ENCODE measurements at regions not wholly inside any gene's neighbourhood (a gene's known extent, or its start where the extent isn't known, plus 50 kb on each side); places are given as distances from the start of the nearest gene placed in this dataset.

DNA sequence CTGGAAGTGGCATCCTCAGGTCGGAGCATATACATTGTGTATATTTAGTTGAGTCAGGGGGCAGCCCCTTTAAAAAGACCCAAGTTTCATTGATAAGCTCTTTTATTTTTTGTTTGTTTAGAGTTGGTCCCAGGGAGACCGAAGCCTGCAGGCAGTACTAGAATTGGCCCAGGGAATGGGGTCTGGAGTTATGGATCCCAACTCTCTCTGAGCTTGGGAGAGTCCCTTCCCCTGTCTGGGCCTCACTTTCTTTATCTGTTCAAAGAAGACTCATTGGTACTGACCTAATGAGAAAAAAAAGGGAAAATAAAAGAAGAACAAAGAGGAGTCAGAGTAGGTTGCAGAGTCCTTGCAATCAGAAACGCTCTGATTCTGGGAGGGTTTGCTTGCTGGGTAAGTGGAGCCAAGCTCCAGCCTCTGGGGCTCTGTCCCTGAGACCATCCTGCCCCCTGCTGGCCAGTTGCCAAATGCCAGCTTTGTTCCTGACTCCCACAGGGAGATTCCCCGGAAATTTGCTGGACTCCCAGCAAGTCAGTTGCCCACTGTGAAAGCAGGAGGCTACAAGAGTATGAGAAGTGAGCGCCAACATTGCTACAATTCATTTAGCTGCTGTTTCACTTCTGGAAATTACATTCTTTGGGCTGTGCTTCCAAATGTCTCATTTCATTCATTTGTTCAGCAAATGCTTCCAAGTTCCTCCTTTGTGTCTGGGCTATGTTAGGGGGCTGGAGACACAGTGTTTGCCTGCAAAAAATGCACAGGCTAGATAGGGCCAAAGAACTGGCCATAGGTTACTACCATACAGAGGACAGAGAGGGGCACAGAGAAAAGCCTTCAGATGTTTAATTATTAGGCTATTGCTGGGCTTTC, 156.2 kb downstream of the MELK start:
- Mint-ChIP-seq H3K9me3 (no peaks in the 10 kb centered on the region), H3K36me3 (ENCODE audit: insufficient read depth in 2 of 2) (no peaks in the 10 kb centered on the region), H3K4me1 (ENCODE audit: low read depth) (no peaks in the 10 kb centered on the region), H3K27me3 (ENCODE audit: low read depth) (no peaks in the 10 kb centered on the region), H3K4me3 (no peak overlapping the region), H3K27ac (no peak overlapping the region)
- DNase-seq, result peak; percentile 66 to 78
- ATAC-seq (replicated peaks in 1 of 2), result peak; percentile 66 to 69

DNA sequence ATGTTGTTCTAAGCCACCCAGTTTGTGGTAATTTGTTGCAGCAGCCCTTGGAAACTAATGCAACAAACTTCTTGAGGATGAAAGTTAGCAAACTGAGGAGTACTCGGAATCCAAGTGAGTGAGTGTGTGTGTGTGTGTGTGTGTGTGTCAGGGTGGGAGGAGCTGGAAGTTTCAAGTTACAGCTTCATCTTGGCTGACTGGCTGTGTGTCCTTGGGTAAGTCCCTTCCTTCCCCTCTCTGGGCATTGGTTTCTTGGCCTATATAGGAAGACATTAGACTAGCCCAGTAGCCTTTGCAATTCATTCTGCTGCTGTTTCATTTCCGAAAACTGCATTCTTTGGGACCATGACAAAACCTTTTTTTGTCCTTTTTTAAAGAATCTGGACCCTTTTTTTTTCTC, 157.2 kb downstream of the MELK start:
- no peaks in the 10 kb centered on the region for H3K36me3 Mint-ChIP-seq (ENCODE audit: insufficient read depth in 2 of 2)
- DNase-seq (no peak), ATAC-seq (replicated peaks in 1 of 2) (no peak)
- no peaks in the 10 kb centered on the region for H3K4me1 Mint-ChIP-seq (ENCODE audit: low read depth)
- no peaks in the 10 kb centered on the region for H3K27me3 Mint-ChIP-seq (ENCODE audit: low read depth)
- H3K9me3 Mint-ChIP-seq, result no peaks in the 10 kb centered on the region
- no peak overlapping the region for H3K4me3 Mint-ChIP-seq
- no peak overlapping the region for H3K27ac Mint-ChIP-seq

DNA sequence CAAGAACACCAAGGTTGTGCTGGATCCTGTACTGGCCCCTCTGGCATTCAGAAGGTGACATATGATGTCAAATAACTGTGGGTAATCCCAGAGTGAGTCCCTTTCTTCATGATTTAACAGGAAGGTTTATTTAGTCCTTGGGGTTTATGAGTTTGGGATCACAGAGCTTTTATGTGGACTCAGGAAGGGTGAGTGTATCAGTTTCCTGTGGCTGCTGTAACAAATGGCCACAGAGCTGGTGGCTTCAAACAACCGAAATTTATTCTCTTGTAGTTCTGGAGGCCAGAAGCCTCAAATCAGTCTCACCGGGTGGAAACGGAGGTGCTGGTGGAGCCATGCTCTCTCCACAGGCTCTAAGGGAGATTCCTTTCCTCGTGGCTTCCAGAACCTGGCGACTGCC, 157.7 kb downstream of the MELK start:
- no peak overlapping the region for H3K4me3 Mint-ChIP-seq
- no peak overlapping the region for H3K27ac Mint-ChIP-seq
- no peaks in the 10 kb centered on the region for H3K9me3 Mint-ChIP-seq
- no peak for DNase-seq
- H3K27me3 Mint-ChIP-seq (ENCODE audit: low read depth), result no peaks in the 10 kb centered on the region
- H3K4me1 Mint-ChIP-seq (ENCODE audit: low read depth), result no peaks in the 10 kb centered on the region
- no peak for ATAC-seq (replicated peaks in 1 of 2)
- H3K36me3 Mint-ChIP-seq (ENCODE audit: insufficient read depth in 2 of 2), result no peaks in the 10 kb centered on the region

DNA sequence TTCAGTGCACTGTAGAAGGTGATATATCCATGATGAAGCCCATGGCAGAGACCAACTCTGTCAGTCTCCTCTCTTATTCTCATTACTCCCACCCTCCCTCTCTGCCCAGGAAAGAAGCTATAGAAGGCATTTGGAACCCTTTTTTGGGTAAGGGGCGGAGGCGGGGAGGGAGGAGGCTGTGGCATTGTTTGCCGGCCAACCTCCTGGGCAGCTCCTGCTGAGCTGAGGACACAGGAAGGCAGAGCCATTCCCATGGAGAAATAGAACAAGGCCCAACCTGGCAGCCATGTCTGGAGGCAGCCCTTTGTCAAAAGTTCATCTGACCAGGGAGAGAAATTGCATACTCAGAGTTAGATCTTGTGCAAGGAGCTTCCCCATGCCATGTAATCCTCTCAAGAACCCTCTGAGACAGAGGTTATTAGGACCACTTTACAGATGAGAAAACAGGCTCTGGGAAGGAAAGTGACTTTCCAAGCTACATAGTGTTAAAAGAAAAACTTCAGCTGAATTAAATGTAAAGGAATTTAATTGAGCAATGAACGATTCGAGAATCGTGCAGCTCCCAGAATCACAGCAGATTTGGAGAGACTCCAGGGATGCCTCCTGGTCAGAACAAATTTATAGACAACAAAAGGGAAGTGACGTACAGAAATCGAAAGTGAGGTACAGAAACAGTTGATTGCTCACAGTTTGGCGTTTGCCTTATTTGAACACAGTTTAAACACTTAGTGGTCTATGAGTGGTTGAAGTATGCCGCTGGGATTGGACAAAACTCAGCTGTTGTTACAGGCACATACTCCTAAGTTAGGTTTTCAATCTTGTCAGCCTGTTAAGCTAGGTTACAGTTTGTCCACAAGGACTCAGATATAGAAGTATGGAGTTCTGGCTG, 158.6 kb downstream of the MELK start:
- Mint-ChIP-seq H3K27me3 (ENCODE audit: low read depth) (no peaks in the 10 kb centered on the region), H3K9me3 (no peaks in the 10 kb centered on the region), H3K4me3 (no peak overlapping the region), H3K36me3 (ENCODE audit: insufficient read depth in 2 of 2) (no peaks in the 10 kb centered on the region), H3K4me1 (ENCODE audit: low read depth) (no peaks in the 10 kb centered on the region), H3K27ac (no peak overlapping the region)
- DNase-seq, result no peak
- no peak for ATAC-seq (replicated peaks in 1 of 2)

DNA sequence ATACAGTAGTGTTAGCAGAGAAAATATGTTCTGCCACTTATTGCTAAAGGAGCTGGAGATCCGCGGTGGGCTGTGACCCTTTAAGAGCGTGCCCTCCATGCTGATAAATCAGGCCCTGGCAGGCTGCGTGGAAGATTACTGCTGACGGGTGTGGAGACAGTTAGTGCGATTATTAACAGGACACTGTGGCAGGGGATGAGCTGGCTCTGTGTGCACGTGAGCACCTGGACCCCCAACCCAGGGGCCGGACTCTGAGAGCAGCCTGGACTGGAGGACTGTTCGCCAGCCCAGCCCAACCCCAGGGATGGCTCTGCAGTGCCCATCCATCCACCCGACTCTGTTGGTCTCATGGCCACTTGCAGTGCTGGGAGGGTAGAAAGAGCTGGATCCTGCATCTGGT, 162.0 kb downstream of the MELK start:
- DNase-seq (no peak), ATAC-seq (replicated peaks in 1 of 2) (no peak)
- Mint-ChIP-seq H3K36me3 (ENCODE audit: insufficient read depth in 2 of 2) (no peaks in the 10 kb centered on the region), H3K9me3 (no peaks in the 10 kb centered on the region), H3K27ac (no peak overlapping the region), H3K27me3 (ENCODE audit: low read depth) (peaks cover 19% of the 10 kb centered on the region), H3K4me3 (no peak overlapping the region), H3K4me1 (ENCODE audit: low read depth) (peaks cover under 1% of the 10 kb centered on the region)

DNA sequence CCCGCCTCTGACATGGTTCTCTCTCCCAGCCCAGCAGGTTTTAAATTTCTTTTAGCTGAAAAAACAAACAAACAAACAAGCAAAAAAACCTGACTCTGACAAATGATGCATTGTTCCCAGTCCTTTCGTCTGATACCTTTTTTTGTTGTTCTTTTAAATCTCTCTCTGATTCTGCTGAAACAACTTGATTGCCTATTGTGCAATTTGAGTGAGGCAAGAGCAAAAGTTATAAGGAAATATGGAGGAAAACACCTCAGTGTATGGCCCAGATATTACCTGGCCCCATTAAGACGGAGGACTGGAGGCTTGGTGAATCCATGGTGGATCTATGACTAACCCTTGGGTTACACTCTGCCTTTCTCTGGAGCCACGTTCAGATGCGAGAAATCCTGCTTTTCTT, 164.0 kb downstream of the MELK start:
- DNase-seq (no peak), ATAC-seq (replicated peaks in 1 of 2) (no peak)
- H3K27me3 Mint-ChIP-seq (ENCODE audit: low read depth), result peaks cover 37% of the 10 kb centered on the region
- H3K4me1 Mint-ChIP-seq (ENCODE audit: low read depth), result peaks cover 9% of the 10 kb centered on the region
- H3K9me3 Mint-ChIP-seq, result no peaks in the 10 kb centered on the region
- H3K4me3 Mint-ChIP-seq, result no peak overlapping the region
- no peak overlapping the region for H3K27ac Mint-ChIP-seq
- no peaks in the 10 kb centered on the region for H3K36me3 Mint-ChIP-seq (ENCODE audit: insufficient read depth in 2 of 2)

DNA sequence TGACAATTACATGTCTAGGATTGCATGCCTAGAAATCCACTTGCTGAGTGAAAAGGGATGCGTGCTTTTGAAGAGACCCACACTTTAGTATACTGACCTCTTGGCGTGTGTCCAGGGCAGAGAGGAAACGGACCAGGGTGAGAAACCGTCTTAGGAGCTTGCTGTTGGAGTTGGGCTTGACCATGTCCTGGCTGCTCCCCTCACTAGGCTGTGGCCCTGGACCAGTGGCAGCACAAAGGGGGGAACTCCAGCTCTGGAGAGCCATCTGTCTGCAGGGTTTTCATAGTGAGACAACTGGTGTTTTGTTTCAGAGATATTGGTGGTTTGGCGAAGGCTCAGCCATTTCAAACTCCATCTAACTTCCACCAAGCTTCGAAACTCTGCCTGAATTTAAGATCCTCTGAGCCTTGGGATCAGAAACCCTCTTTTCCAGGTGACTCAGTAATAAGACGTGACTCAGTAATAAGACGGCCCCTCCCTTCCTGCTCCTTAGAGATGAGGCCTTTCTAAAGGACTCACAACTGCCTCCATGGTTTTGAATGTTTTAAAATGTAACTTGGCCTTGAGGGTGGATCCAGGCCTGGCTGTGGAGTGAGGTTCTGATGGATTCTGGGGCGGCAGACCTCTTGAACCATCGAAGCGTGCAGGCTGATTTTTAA, 165.8 kb downstream of the MELK start:
- Mint-ChIP-seq H3K4me3 (no peak overlapping the region), H3K4me1 (ENCODE audit: low read depth) (peaks cover 9% of the 10 kb centered on the region), H3K36me3 (ENCODE audit: insufficient read depth in 2 of 2) (no peaks in the 10 kb centered on the region), H3K9me3 (no peaks in the 10 kb centered on the region), H3K27ac (no peak overlapping the region), H3K27me3 (ENCODE audit: low read depth) (peaks cover 37% of the 10 kb centered on the region)
- DNase-seq (no peak), ATAC-seq (replicated peaks in 1 of 2) (no peak)

DNA sequence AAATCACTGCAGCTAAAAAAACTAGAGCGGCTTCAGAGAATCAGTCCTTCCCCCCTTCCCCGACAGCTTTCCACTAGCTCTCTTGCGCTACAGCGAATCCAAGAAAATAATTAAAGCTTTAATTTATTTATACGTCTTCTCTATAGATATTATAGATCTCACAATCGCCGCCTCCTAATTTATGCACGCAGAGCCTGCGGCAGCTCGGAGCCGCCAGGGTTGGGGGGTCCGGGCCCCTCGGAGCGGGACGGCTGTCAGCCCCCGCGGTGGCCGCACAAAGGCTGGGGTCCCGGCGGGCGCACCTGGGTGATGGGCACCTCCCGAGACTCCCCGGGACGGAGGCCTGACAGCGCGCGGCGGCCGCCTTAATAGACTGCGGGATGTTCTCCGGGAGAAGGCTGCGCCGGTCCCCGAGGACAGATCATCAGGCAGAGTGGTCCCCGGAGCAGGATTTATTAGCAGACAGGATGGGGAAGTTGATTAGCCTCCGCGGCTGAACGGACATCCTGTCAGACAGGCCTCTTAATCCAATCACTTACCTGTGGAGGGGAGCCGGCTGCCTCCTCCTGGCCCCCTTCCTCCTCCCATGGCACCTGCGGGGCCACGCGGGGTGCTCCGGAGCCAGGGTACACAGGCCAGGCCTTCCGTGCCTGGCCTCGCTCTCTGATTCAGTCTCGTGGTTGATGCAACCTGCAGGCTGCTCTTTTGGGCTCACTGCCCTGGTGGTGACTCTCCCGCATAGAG, 166.8 kb downstream of the MELK start:
- DNase-seq (no peak), ATAC-seq (replicated peaks in 1 of 2) (peak in 1 of 2 donors; percentile 40)
- no peak overlapping the region for H3K27ac Mint-ChIP-seq
- no peaks in the 10 kb centered on the region for H3K36me3 Mint-ChIP-seq (ENCODE audit: insufficient read depth in 2 of 2)
- H3K9me3 Mint-ChIP-seq, result no peaks in the 10 kb centered on the region
- peak overlapping the region in 1 of 2 donors; percentile 52 for H3K4me3 Mint-ChIP-seq
- H3K27me3 Mint-ChIP-seq (ENCODE audit: low read depth), result peaks cover 37% of the 10 kb centered on the region
- H3K4me1 Mint-ChIP-seq (ENCODE audit: low read depth), result peaks cover 9% of the 10 kb centered on the region

DNA sequence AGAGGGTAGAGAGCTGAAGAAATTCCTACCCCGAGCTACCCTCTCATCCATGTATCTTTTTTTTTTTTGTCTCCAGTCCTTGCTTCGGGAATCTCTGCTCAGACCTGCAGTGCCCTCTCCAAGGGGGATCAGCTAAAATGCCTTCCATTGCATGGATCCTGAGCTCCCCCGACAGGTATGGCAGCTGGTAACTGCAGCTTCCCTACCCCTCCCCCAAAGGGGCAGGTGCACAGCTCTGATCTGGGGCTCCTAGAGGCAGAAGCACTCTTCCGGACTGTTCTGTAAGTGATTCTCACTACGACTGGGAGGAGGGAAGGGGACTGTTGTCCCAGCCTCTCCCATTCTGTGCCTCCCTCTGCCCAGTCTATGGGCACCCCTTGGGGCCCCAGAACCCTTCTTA, 169.6 kb downstream of the MELK start:
- DNase-seq, result no peak
- Mint-ChIP-seq H3K27me3 (ENCODE audit: low read depth) (peaks cover 44% of the 10 kb centered on the region), H3K4me1 (ENCODE audit: low read depth) (peaks cover 9% of the 10 kb centered on the region), H3K9me3 (no peaks in the 10 kb centered on the region), H3K27ac (no peak overlapping the region), H3K36me3 (ENCODE audit: insufficient read depth in 2 of 2) (no peaks in the 10 kb centered on the region), H3K4me3 (no peak overlapping the region)
- no peak for ATAC-seq (replicated peaks in 1 of 2)

DNA sequence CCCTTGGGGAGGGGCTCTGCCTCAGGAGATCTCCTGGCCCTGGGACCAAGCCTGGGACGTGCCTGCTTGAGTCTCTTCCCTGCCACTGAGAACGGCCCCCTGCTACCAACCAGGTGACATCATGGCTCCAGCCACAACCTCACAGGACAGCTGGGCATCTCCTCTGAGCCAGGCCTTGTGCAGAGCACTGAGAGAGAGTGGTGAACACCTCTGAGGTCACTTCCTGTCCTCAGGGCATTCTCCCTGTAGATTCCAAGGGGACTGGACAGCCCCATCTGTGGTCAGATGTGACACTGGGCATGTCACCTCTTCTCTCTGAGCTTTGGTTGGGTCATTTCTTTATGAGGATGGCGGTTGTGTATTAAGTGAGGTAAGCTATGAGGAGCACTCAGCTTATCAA, 172.0 kb downstream of the MELK start:
- ATAC-seq (replicated peaks in 1 of 2) (no peak), DNase-seq (no peak)
- H3K27ac Mint-ChIP-seq, result no peak overlapping the region
- no peaks in the 10 kb centered on the region for H3K36me3 Mint-ChIP-seq (ENCODE audit: insufficient read depth in 2 of 2)
- H3K4me1 Mint-ChIP-seq (ENCODE audit: low read depth), result peaks cover 9% of the 10 kb centered on the region
- peaks cover 49% of the 10 kb centered on the region for H3K27me3 Mint-ChIP-seq (ENCODE audit: low read depth)
- no peak overlapping the region for H3K4me3 Mint-ChIP-seq
- H3K9me3 Mint-ChIP-seq, result no peaks in the 10 kb centered on the region

DNA sequence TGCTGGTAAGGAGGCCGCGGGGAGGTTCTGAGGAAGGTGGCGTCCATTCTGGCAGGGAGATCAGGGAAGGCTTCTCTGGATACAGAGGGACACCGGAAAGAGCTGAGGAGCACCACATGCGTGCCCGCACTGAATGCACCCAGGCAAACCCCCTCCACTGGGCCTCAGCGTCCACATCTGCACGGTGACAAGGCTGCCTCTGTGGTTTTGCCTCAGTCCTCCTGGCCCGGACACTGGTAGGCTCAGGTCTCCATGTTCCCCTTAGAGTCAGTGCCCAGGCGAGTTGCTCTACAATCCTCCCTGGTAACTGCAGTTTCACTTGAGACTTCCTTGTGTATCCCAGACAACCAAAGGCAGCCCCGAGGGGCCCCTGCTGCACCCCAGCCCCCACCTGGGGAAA, 173.3 kb downstream of the MELK start:
- no peak overlapping the region for H3K4me3 Mint-ChIP-seq
- no peak for DNase-seq
- H3K9me3 Mint-ChIP-seq, result no peaks in the 10 kb centered on the region
- peaks cover 49% of the 10 kb centered on the region for H3K27me3 Mint-ChIP-seq (ENCODE audit: low read depth)
- H3K27ac Mint-ChIP-seq, result no peak overlapping the region
- no peaks in the 10 kb centered on the region for H3K36me3 Mint-ChIP-seq (ENCODE audit: insufficient read depth in 2 of 2)
- no peak for ATAC-seq (replicated peaks in 1 of 2)
- H3K4me1 Mint-ChIP-seq (ENCODE audit: low read depth), result no peaks in the 10 kb centered on the region

DNA sequence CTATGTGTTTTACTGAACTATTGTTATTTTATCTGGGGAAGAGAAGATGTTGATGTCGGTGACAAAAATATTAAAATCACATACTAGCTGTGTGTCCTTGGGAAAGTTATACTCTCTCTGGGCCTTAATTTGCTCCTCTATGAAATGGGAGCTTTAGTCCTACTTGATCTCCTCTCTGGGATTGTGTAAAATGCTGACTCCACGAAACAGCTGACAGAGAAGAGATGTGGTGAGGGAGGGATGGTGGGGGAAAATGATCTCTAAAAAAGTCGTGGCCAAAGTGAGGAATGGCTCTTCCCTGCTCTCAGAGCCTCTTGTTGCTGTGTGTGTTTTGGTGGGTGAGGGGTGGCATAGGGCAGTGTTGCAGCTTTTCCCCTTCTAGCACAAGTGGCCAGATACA, 173.7 kb downstream of the MELK start:
- ATAC-seq (replicated peaks in 1 of 2) (no peak), DNase-seq (no peak)
- H3K4me1 Mint-ChIP-seq (ENCODE audit: low read depth), result no peaks in the 10 kb centered on the region
- H3K9me3 Mint-ChIP-seq, result no peaks in the 10 kb centered on the region
- H3K36me3 Mint-ChIP-seq (ENCODE audit: insufficient read depth in 2 of 2), result no peaks in the 10 kb centered on the region
- peaks cover 49% of the 10 kb centered on the region for H3K27me3 Mint-ChIP-seq (ENCODE audit: low read depth)
- H3K4me3 Mint-ChIP-seq, result no peak overlapping the region
- no peak overlapping the region for H3K27ac Mint-ChIP-seq

All from activated T-cell treated with anti-CD3 and anti-CD28 coated beads, Interleukin-2, amount 50 U/mL, for 72 hours (primary cell).